HG03565 (cell line): ENCODE measurements at regions not wholly inside any gene's neighbourhood (a gene's known extent, or its start where the extent isn't known, plus 50 kb on each side); places are given as distances from the start of the nearest gene placed in this dataset.
"Not testable (repeated sequence)": the region's sequence is repeated elsewhere in the genome, so short reads cannot be mapped to it uniquely, and the experiment has no call there.

Experiments used
- ATAC-seq: cut with Tn5 transposase; IDR thresholded peaks from one replicate; pipeline ENCODE4 v1.9.1; 2021; ENCODE audit warnings: mild to moderate bottlenecking, moderate library complexity; ENCODE audit not compliant: unreplicated experiment

- no peak for ATAC-seq
These were observed 322.7 kb downstream of the ZNF326 start for GRCh38 chr1:90317628-90318027.

- ATAC-seq = no peak
These were observed 319.6 kb downstream of the ZNF326 start for GRCh38 chr1:90314533-90314932.

- ATAC-seq = no peak
These were observed 318.9 kb downstream of the ZNF326 start for GRCh38 chr1:90313778-90314177.

GRCh38 chr1:90309806-90310205 is 314.9 kb downstream of the ZNF326 start:
- ATAC-seq = no peak

GRCh38 chr1:90308421-90308820 is 313.5 kb downstream of the ZNF326 start:
- ATAC-seq = no peak

GRCh38 chr1:90305577-90305976 is 310.7 kb downstream of the ZNF326 start:
- no peak for ATAC-seq

GRCh38 chr1:90296327-90296726 is 301.4 kb downstream of the ZNF326 start:
- no peak for ATAC-seq

GRCh38 chr1:90295534-90295933 is 300.6 kb downstream of the ZNF326 start:
- ATAC-seq = no peak

GRCh38 chr1:90291431-90292216 is 296.7 kb downstream of the ZNF326 start:
- no peak for ATAC-seq

GRCh38 chr1:90282811-90283210 is 287.9 kb downstream of the ZNF326 start:
- no peak for ATAC-seq

GRCh38 chr1:90281886-90282285 is 287.0 kb downstream of the ZNF326 start:
- ATAC-seq = not testable (repeated sequence)

GRCh38 chr1:90277270-90277669 is 282.4 kb downstream of the ZNF326 start:
- ATAC-seq = no peak

GRCh38 chr1:90274376-90274775 is 279.5 kb downstream of the ZNF326 start:
- ATAC-seq = no peak

GRCh38 chr1:90273241-90273774 is 278.4 kb downstream of the ZNF326 start:
- no peak for ATAC-seq

GRCh38 chr1:90262791-90263190 is 267.9 kb downstream of the ZNF326 start:
- ATAC-seq = no peak

GRCh38 chr1:90262286-90262685 is 267.4 kb downstream of the ZNF326 start:
- ATAC-seq = no peak

- ATAC-seq = no peak
These were observed 251.2 kb downstream of the ZNF326 start for GRCh38 chr1:90246069-90246468.

- no peak for ATAC-seq
These were observed 241.6 kb downstream of the ZNF326 start for GRCh38 chr1:90236493-90236892.

GRCh38 chr1:90223401-90223800 is 228.5 kb downstream of the ZNF326 start:
- no peak for ATAC-seq

- ATAC-seq = no peak
These were observed 226.2 kb downstream of the ZNF326 start for GRCh38 chr1:90220941-90221693.

- ATAC-seq = no peak
These were observed 225.6 kb downstream of the ZNF326 start for GRCh38 chr1:90220496-90220895.
